T-cell (primary cell): ENCODE measurements at regions not wholly inside any gene's neighbourhood (a gene's known extent, or its start where the extent isn't known, plus 50 kb on each side); places are given as distances from the start of the nearest gene placed in this dataset.

Experiments used
- ATAC-seq, 4 experiments: fragments of 200-7000 bp in 3 of 4; fragments of 150-1000 bp in 1 of 4; cut with Tn5 transposase; replicated peaks in 1 of 4; 1 replicate in 3 of 4; 2 replicates in 1 of 4; pipeline ENCODE4 v1.10.0; 2021; ENCODE audit warnings: moderate library complexity in 3 of 4, mild to moderate bottlenecking in 2 of 4, moderate number of reproducible peaks in 1 of 4
- CTCF ChIA-PET, 2 donors: fragments of 300-600 bp; sonication (Branson Sonifier 250); formaldehyde crosslinking; loops; one replicate each; lab custom pipeline; 2022; ENCODE audit warnings: antibody characterized with exemption in 2 of 2; lab: Charles Lee
- POLR2A ChIA-PET, 2 donors: fragments of 300-600 bp; sonication (Branson Sonifier 250); formaldehyde crosslinking; loops; one replicate each; lab custom pipeline; 2022; ENCODE audit warnings: antibody characterized with exemption in 2 of 2; lab: Charles Lee
- DNase-seq, 35 experiments: peaks; one replicate each; pipeline versions ENCODE4 v3.0.0 to v3.0.0-alpha.2; 2013 to 2023
- H3K27ac ChIP-seq: one replicate; pipeline ENCODE4 v1.5.1; 2013; ENCODE audit warnings: low read length
- H3K27me3 ChIP-seq, 2 experiments: replicated peaks in 1 of 2; 1 replicate in 1 of 2; 2 replicates in 1 of 2; pipeline versions ENCODE4 v1.6.1 to v1.7.0; 2013; ENCODE audit warnings: low read length in 1 of 2, mixed read lengths in 1 of 2; ENCODE audit not compliant: control insufficient read depth in 2 of 2, insufficient read depth in 2 of 2; ENCODE audit errors: extremely low read depth in 1 of 2
- H3K36me3 ChIP-seq, 2 donors: 1 replicate in 1 of 2; 2 replicates in 1 of 2; pipeline versions ENCODE4 v1.6.1 to v1.7.0; 2013; ENCODE audit warnings: low read length in 1 of 2; ENCODE audit not compliant: control insufficient read depth in 2 of 2, insufficient read depth in 1 of 2; ENCODE audit errors: extremely low read depth in 1 of 2
- H3K4me1 ChIP-seq, 2 experiments: 1 replicate in 1 of 2; 2 replicates in 1 of 2; pipeline versions ENCODE4 v1.6.1 to v1.7.0; 2013; ENCODE audit warnings: low read length in 2 of 2, mixed read lengths in 1 of 2; ENCODE audit not compliant: insufficient read depth in 2 of 2, control insufficient read depth in 1 of 2; ENCODE audit errors: extremely low read depth in 1 of 2
- H3K4me3 ChIP-seq, 2 donors: 1 replicate in 1 of 2; 2 replicates in 1 of 2; pipeline versions ENCODE4 v1.5.1 to v1.7.0; 2013; ENCODE audit warnings: mild to moderate bottlenecking in 2 of 2, low read length in 1 of 2, moderate library complexity in 1 of 2; ENCODE audit not compliant: control insufficient read depth in 1 of 2; ENCODE audit errors: extremely low read depth in 1 of 2
- H3K9me3 ChIP-seq: 2 replicates; pipeline ENCODE4 v1.7.0; 2013
- H3K27ac Mint-ChIP-seq, 2 donors: one replicate each; pipeline ENCODE4 v1.8.0; 2020 to 2021; ENCODE audit warnings: mild to moderate bottlenecking in 2 of 2, mixed read lengths in 2 of 2
- H3K27me3 Mint-ChIP-seq, 2 donors: one replicate each; pipeline ENCODE4 v1.8.0; 2021 to 2022; ENCODE audit warnings: mixed read lengths in 2 of 2
- H3K36me3 Mint-ChIP-seq: one replicate; pipeline ENCODE4 v1.8.0; 2021; ENCODE audit warnings: mixed read lengths
- H3K4me1 Mint-ChIP-seq, 3 donors: one replicate each; pipeline ENCODE4 v1.8.0; 2020 to 2022; ENCODE audit warnings: mixed read lengths in 3 of 3, mild to moderate bottlenecking in 1 of 3
- H3K4me3 Mint-ChIP-seq, 3 donors: one replicate each; pipeline ENCODE4 v1.8.0; 2020 to 2022; ENCODE audit warnings: mild to moderate bottlenecking in 3 of 3, mixed read lengths in 3 of 3, moderate library complexity in 3 of 3
- H3K9me3 Mint-ChIP-seq, 3 donors: one replicate each; pipeline ENCODE4 v1.8.0; 2020 to 2022; ENCODE audit warnings: mixed read lengths in 3 of 3
- WGBS: methylation state at CpG from one replicate; pipeline ENCODE4 v1.1.5; 2013; ENCODE audit warnings: missing lambda C conversion rate; ENCODE audit not compliant: insufficient coverage; 5-methylcytosine and 5-hydroxymethylcytosine counted together

DNA sequence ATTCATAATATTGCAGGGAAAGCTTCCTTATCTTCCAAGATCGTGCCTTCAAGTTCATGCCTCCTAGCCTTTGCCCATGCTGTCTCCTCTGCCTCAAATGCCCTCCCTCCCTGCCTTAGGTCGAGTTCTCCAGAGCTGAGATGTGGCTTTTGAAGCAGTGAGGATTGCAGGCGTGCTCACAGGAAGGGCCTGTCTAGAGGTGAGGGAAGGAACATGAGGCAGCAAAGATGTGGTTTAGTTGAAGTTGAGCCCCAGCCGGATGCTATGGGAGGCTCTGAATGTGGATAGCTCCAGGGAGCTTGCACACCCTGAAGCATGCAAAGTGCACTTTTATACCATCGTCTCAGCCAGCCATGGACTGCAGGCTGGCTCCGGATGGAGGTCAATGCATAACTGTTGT lies 754.6 kb upstream of the EEF2KMT start:
- Mint-ChIP-seq H3K9me3 (peaks cover 0 to 27% (median 12%) of the 10 kb centered on the region in 3 donors), H3K4me1 (no peaks in the 10 kb centered on the region), H3K27ac (no peak overlapping the region), H3K36me3 (no peaks in the 10 kb centered on the region), H3K4me3 (no peak overlapping the region), H3K27me3 (no peaks in the 10 kb centered on the region)
- ATAC-seq (no peak), DNase-seq (no peak)
- whole genome bisulfite sequencing: 69% methylated on average over 6 of the region's 6 CpGs
- peaks cover 0 to 2% of the 10 kb centered on the region in 2 experiments for H3K27me3 ChIP-seq
- no peak overlapping the region for H3K4me3 ChIP-seq
- H3K27ac ChIP-seq: no peak overlapping the region
- POLR2A ChIA-PET: no interaction called here
- no peaks in the 10 kb centered on the region for H3K9me3 ChIP-seq
- CTCF ChIA-PET: no interaction called here
- H3K4me1 ChIP-seq: no peaks in the 10 kb centered on the region
- no peaks in the 10 kb centered on the region for H3K36me3 ChIP-seq

DNA sequence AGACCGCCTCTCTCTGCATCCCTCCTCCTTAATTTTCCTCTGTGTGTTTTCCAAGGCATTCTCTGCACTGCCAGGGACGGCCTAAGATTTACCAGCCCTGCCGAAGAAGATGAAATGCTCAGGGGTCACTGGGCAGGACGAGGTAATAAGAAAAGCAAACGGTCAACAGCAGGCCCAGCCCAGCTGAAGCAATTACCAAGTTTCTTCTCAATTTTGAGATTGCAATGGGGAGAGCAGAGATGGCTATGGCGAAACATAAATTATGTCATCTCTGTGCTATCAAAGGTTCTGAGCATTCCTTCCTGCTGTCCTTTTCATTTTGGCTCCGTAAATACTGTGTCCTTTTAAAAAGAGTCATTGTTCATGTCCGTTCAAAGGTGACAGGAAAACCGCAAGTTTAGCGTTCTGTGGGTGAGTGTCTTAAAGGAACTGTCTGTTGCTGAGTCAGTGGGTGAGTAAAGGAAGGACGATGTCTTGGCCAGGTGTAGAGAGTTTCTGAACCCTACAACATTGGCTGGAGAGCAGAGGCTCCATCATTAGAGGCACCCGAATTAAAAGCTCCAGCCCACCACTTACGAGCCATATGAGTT lies 753.9 kb upstream of the EEF2KMT start:
- Mint-ChIP-seq H3K27ac (no peak overlapping the region), H3K4me1 (no peaks in the 10 kb centered on the region), H3K4me3 (no peak overlapping the region), H3K27me3 (no peaks in the 10 kb centered on the region), H3K36me3 (no peaks in the 10 kb centered on the region), H3K9me3 (peaks cover 0 to 27% (median 14%) of the 10 kb centered on the region in 3 donors)
- WGBS: 64% methylated on average over 9 of the region's 13 CpGs
- ATAC-seq (no peak), DNase-seq (no peak)
- no peaks in the 10 kb centered on the region for H3K4me1 ChIP-seq
- ChIA-PET POLR2A (no interaction called here), CTCF (no interaction called here)
- H3K4me3 ChIP-seq: no peak overlapping the region
- no peaks in the 10 kb centered on the region for H3K36me3 ChIP-seq
- H3K27me3 ChIP-seq: peaks cover 0 to 2% of the 10 kb centered on the region in 2 experiments
- no peaks in the 10 kb centered on the region for H3K9me3 ChIP-seq
- H3K27ac ChIP-seq: no peak overlapping the region

DNA sequence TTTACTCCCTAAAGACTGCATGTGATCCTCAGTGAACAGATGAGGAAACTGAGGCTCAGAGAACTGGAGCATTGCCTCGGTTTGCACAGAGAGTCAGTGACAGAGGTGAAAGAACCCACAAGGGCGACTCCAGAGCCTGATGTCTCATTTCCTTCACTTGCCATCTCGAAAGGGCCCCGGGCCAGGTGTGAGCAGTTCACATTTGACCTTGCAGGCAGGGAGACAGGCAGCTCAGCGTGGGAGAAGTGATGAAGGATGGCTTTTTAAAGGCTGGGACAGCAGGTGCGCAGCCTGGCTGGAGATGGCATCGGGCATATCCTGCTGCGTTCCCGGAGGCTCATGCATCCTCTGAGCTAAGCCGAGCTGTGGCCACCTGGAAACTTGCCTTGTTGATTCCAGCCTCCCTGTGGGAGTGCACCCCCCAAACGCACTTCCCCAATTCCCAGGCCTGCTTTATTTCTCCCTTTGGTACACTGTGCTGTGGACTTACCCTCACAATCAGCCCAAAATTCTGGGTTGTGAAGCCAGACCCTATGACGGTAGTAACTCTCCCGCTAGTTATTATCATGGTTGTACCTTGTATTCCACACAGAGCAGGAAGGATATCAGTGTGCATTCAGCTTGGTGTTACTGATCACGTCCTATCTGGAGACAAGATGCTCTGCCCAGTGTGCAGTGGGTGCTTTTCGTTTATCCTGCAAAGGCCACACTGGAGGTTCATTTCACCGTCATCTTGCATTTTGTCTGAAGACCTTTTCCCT lies 753.2 kb upstream of the EEF2KMT start:
- Histone ChIP-seq H3K27ac (no peak overlapping the region), H3K4me1 (no peaks in the 10 kb centered on the region), H3K4me3 (no peak overlapping the region), H3K9me3 (no peaks in the 10 kb centered on the region), H3K36me3 (no peaks in the 10 kb centered on the region), H3K27me3 (peaks cover 0 to 2% of the 10 kb centered on the region in 2 experiments)
- no peaks in the 10 kb centered on the region for H3K36me3 Mint-ChIP-seq
- no peaks in the 10 kb centered on the region for H3K27me3 Mint-ChIP-seq
- H3K9me3 Mint-ChIP-seq: peaks cover 0 to 27% (median 14%) of the 10 kb centered on the region in 3 donors
- 82% methylated on average over 15 of the region's 16 CpGs for WGBS
- ATAC-seq (no peak), DNase-seq (no peak)
- no peak overlapping the region for H3K4me3 Mint-ChIP-seq
- ChIA-PET POLR2A (no interaction called here), CTCF (no interaction called here)
- H3K27ac Mint-ChIP-seq: no peak overlapping the region
- no peaks in the 10 kb centered on the region for H3K4me1 Mint-ChIP-seq

DNA sequence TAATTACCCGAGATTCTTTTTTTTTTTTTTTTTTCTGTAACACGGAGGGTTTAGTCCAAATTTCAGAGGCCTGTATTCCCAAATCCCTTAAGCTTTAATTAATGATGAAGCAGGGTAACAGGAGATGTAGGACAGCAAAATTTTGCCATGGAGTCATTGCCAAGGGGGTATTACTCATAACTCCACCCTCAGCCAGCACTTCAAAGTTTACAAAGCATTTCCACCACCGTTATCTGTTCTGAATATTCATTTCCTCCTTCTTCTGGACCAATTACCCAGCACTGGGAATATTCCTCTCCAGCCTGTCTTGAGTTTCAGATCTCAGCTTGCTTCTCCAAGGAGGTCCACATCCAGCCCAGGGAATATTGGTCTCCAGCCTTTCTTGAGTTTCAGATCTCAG lies 747.5 kb upstream of the EEF2KMT start:
- ATAC-seq (no peak), DNase-seq (no peak)
- Mint-ChIP-seq H3K36me3 (no peaks in the 10 kb centered on the region), H3K9me3 (peaks cover 5 to 10% (median 6%) of the 10 kb centered on the region in 3 donors), H3K27me3 (no peaks in the 10 kb centered on the region), H3K4me3 (no peak overlapping the region), H3K4me1 (no peaks in the 10 kb centered on the region), H3K27ac (no peak overlapping the region)
- Histone ChIP-seq H3K27ac (no peak overlapping the region), H3K36me3 (no peaks in the 10 kb centered on the region), H3K4me3 (no peak overlapping the region), H3K4me1 (no peaks in the 10 kb centered on the region), H3K27me3 (no peaks in the 10 kb centered on the region), H3K9me3 (no peaks in the 10 kb centered on the region)
- POLR2A ChIA-PET: no interaction called here
- WGBS: 46% methylated on average over 1 of the region's 3 CpGs
- CTCF ChIA-PET: no interaction called here

DNA sequence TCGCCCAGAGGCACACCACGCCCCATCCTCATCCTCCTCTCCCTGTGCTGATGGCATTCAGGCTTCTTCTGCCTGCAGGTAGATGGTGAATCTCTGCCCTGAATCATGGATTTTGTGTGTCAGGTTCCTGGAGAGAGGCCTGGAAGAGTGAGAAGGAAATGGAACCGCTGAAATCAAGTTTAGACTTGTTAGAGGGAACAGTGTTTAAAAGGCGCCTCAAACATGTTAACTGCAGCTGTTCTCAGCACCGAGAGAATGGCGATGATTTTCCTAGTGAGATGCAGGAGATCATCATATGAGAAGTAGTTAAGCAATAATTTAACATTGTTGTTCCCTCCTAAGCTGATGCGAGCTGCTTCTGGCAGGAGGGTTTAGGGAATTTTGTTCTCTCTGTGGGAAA lies 744.4 kb upstream of the EEF2KMT start:
- no peaks in the 10 kb centered on the region for H3K36me3 Mint-ChIP-seq
- Histone ChIP-seq H3K9me3 (no peaks in the 10 kb centered on the region), H3K4me1 (no peaks in the 10 kb centered on the region), H3K27ac (no peak overlapping the region), H3K4me3 (no peak overlapping the region), H3K36me3 (no peaks in the 10 kb centered on the region), H3K27me3 (no peaks in the 10 kb centered on the region)
- POLR2A ChIA-PET: no interaction called here
- no peak overlapping the region for H3K27ac Mint-ChIP-seq
- DNase-seq (no peak), ATAC-seq (no peak)
- no peak overlapping the region for H3K4me3 Mint-ChIP-seq
- CTCF ChIA-PET: no interaction called here
- H3K9me3 Mint-ChIP-seq: peaks cover 7 to 15% (median 9%) of the 10 kb centered on the region in 3 donors
- H3K27me3 Mint-ChIP-seq: no peaks in the 10 kb centered on the region
- WGBS: 88% methylated on average over 5 of the region's 7 CpGs
- H3K4me1 Mint-ChIP-seq: no peaks in the 10 kb centered on the region

DNA sequence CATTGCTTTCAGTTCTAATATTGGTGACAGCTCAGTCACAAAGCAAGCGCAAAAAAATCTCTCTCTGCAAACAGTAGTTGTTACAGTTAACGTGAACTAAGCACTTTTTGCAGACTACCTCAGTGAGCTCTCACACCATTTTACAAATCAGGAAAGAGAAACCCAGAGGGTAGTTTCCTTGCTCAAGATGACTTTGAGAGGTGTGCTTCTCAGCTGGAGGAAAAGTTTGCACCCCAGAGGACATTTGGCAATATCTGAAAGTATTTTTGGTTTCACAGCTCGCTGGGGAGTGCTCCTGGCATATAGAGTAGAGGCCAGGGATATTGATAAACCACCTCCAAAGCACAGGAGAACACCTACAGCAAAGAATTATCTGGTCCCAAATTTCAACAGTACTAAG lies 741.1 kb upstream of the EEF2KMT start:
- ChIA-PET CTCF (no interaction called here), POLR2A (no interaction called here)
- peaks cover 0 to 2% of the 10 kb centered on the region in 2 donors for H3K27me3 Mint-ChIP-seq
- H3K4me3 Mint-ChIP-seq: no peak overlapping the region
- WGBS: no CpG with 5 or more reads among the region's 3 CpGs
- no peak overlapping the region for H3K27ac Mint-ChIP-seq
- no peaks in the 10 kb centered on the region for H3K36me3 Mint-ChIP-seq
- H3K27me3 ChIP-seq: no peaks in the 10 kb centered on the region
- no peaks in the 10 kb centered on the region for H3K4me1 Mint-ChIP-seq
- no peak overlapping the region for H3K27ac ChIP-seq
- H3K9me3 ChIP-seq: no peaks in the 10 kb centered on the region
- no peak for DNase-seq
- no peak overlapping the region for H3K4me3 ChIP-seq
- no peaks in the 10 kb centered on the region for H3K4me1 ChIP-seq
- H3K9me3 Mint-ChIP-seq: peaks cover 9 to 24% (median 15%) of the 10 kb centered on the region in 3 donors
- no peaks in the 10 kb centered on the region for H3K36me3 ChIP-seq
- ATAC-seq: no peak
